ENCODE measurements at regions not wholly inside any gene's neighbourhood (a gene's known extent, or its start where the extent isn't known, plus 50 kb on each side); places are given as distances from the start of the nearest gene placed in this dataset.

GRCh38 chr9:129473523-129474244 is 147.2 kb downstream of the C9orf50 start:
- Histone ChIP-seq H3K4me1 (ENCODE audit: insufficient read depth, low read length) (peaks cover 10% of the 10 kb centered on the region), H3K9me2 (replicated peaks; ENCODE audit: low read length) (no peaks in the 10 kb centered on the region), H3K27me3 (ENCODE audit: low read length) (no peaks in the 10 kb centered on the region), H4K20me1 (ENCODE audit: low read length) (no peaks in the 10 kb centered on the region), H3K79me2 (ENCODE audit: low read length) (no peaks in the 10 kb centered on the region), H3K4me3 (ENCODE audit: low read length) (no peak overlapping the region), H3K27ac (ENCODE audit: low read length) (no peak overlapping the region), H2AFZ (ENCODE audit: low read length) (no peak overlapping the region), H3K9me3 (ENCODE audit: low read length) (no peaks in the 10 kb centered on the region), H3K4me2 (ENCODE audit: low read length) (no peak overlapping the region), H3K36me3 (ENCODE audit: low read depth, low read length) (no peaks in the 10 kb centered on the region), H3F3A (ENCODE audit: low read length, unreplicated experiment) (no peaks in the 10 kb centered on the region), H3K9ac (ENCODE audit: low read length) (no peak overlapping the region)
- ChIA-PET POLR2A (ENCODE audit: unreplicated experiment) (no interaction called here), CTCF (no interaction called here)
- ATAC-seq: no peak
- TF ChIP-seq EZH2phosphoT487 (IDR thresholded peaks at IDR 0.05; ENCODE audit: borderline replicate concordance, low read length): no peak
- TF ChIP-seq CTCF (conservative IDR thresholded peaks at IDR 0.05; ENCODE audit: low read depth, low read length): no peak
- no peak for TF ChIP-seq EZH2 (IDR thresholded peaks at IDR 0.05; ENCODE audit: low read length, unreplicated experiment)
- intact Hi-C loops (cut with micrococcal nuclease): no loop called here
- BruUV-seq (replicated peaks): no TSS peak
- no peak for DNase-seq

GRCh38 chr9:129472651-129473102 is 148.2 kb downstream of the C9orf50 start:
- intact Hi-C loops (cut with micrococcal nuclease): no loop called here
- no peaks in the 10 kb centered on the region for H3K27me3 ChIP-seq (ENCODE audit: low read length)
- H3K9me2 ChIP-seq (replicated peaks; ENCODE audit: low read length): no peaks in the 10 kb centered on the region
- H3K79me2 ChIP-seq (ENCODE audit: low read length): no peaks in the 10 kb centered on the region
- H3F3A ChIP-seq (ENCODE audit: low read length, unreplicated experiment): no peaks in the 10 kb centered on the region
- no TSS peak for BruUV-seq (replicated peaks)
- H2AFZ ChIP-seq (ENCODE audit: low read length): no peak overlapping the region
- no peak for DNase-seq
- peaks cover 10% of the 10 kb centered on the region for H3K4me1 ChIP-seq (ENCODE audit: insufficient read depth, low read length)
- no peaks in the 10 kb centered on the region for H3K36me3 ChIP-seq (ENCODE audit: low read depth, low read length)
- H3K27ac ChIP-seq (ENCODE audit: low read length): no peak overlapping the region
- H3K4me3 ChIP-seq (ENCODE audit: low read length): no peak overlapping the region
- no peak overlapping the region for H3K9ac ChIP-seq (ENCODE audit: low read length)
- no peaks in the 10 kb centered on the region for H4K20me1 ChIP-seq (ENCODE audit: low read length)
- H3K4me2 ChIP-seq (ENCODE audit: low read length): no peak overlapping the region
- POLR2A ChIA-PET (ENCODE audit: unreplicated experiment): no interaction called here
- TF ChIP-seq CTCF (conservative IDR thresholded peaks at IDR 0.05; ENCODE audit: low read depth, low read length): no peak
- no peak for TF ChIP-seq EZH2phosphoT487 (IDR thresholded peaks at IDR 0.05; ENCODE audit: borderline replicate concordance, low read length)
- no peak for TF ChIP-seq EZH2 (IDR thresholded peaks at IDR 0.05; ENCODE audit: low read length, unreplicated experiment)
- H3K9me3 ChIP-seq (ENCODE audit: low read length): no peaks in the 10 kb centered on the region
- CTCF ChIA-PET: no interaction called here
- no peak for ATAC-seq

GRCh38 chr9:129471201-129472019 is 149.5 kb downstream of the C9orf50 start:
- no peak overlapping the region for H3K9ac ChIP-seq (ENCODE audit: low read length)

More at GRCh38 chr9:129471201-129472019, 149.5 kb downstream of the C9orf50 start:
- no peaks in the 10 kb centered on the region for H3K27me3 ChIP-seq (ENCODE audit: low read length)
- DNase-seq: no peak
- no peaks in the 10 kb centered on the region for H3K9me3 ChIP-seq (ENCODE audit: low read length)
- peaks cover 2% of the 10 kb centered on the region; the same call in 1 of the 2 replicates for H3K4me1 ChIP-seq (ENCODE audit: insufficient read depth, low read length)
- POLR2A ChIA-PET (ENCODE audit: unreplicated experiment): no interaction called here
- no peak for ATAC-seq
- no peaks in the 10 kb centered on the region for H3F3A ChIP-seq (ENCODE audit: low read length, unreplicated experiment)
- no peak overlapping the region for H3K27ac ChIP-seq (ENCODE audit: low read length)
- H3K4me3 ChIP-seq (ENCODE audit: low read length): no peak overlapping the region
- no peaks in the 10 kb centered on the region for H3K79me2 ChIP-seq (ENCODE audit: low read length)
- no peak for TF ChIP-seq EZH2phosphoT487 (IDR thresholded peaks at IDR 0.05; ENCODE audit: borderline replicate concordance, low read length)
- no peak for TF ChIP-seq CTCF (conservative IDR thresholded peaks at IDR 0.05; ENCODE audit: low read depth, low read length)
- no peak overlapping the region for H2AFZ ChIP-seq (ENCODE audit: low read length)
- H3K9me2 ChIP-seq (replicated peaks; ENCODE audit: low read length): no peaks in the 10 kb centered on the region
- H3K4me2 ChIP-seq (ENCODE audit: low read length): no peak overlapping the region
- intact Hi-C loops (cut with micrococcal nuclease): no loop called here
- CTCF ChIA-PET: no interaction called here
- no peaks in the 10 kb centered on the region for H4K20me1 ChIP-seq (ENCODE audit: low read length)
- BruUV-seq (replicated peaks): no TSS peak
- H3K36me3 ChIP-seq (ENCODE audit: low read depth, low read length): no peaks in the 10 kb centered on the region

Data from PC-3 (cell line).